ENCODE measurements at regions not wholly inside any gene's neighbourhood (a gene's known extent, or its start where the extent isn't known, plus 50 kb on each side); places are given as distances from the start of the nearest gene placed in this dataset.
"Not testable (repeated sequence)": the region's sequence is repeated elsewhere in the genome, so short reads cannot be mapped to it uniquely, and the experiment has no call there.

DNA sequence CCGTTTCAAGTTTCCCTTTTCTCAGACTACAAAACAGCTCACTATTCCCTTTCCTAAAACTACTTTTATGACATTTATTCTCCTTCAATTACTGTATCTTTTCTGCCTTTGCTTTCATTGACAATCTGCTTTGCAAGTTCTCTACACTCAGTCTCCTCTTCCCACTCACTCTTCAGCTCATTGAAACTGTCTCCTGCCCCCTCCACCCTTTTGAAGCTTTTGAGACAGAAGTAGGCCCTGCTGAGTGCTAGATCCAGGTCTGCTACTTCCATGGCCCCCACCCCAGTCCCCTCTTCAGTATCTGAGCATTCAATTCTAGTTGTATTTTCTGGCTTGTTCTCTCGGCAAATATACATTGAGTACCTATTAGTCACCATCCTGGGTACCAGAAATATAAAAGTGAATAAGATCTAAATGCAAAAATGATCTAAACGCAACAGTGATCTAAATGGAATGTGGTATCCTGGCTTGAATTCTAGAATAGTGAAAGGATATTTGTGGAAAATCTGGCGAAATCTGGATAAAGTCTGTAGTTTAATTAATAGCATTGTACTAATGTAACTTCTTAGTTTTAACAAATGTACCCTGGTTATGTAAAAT, 58.4 kb downstream of the OR2K2 start:
- Histone ChIP-seq H3K27me3 (ENCODE audit: control insufficient read depth, insufficient read depth, low read length) (no peaks in the 10 kb centered on the region), H3K9me3 (ENCODE audit: control insufficient read depth in 2 of 3, insufficient read depth in 1 of 3, low read length in 3 of 3) (no peaks in the 10 kb centered on the region), H3K4me3 (ENCODE audit: low read length in 3 of 3) (no peak overlapping the region), H3K27ac (ENCODE audit: low read depth in 2 of 2, low read length in 2 of 2) (no peak overlapping the region), H3K36me3 (ENCODE audit: control insufficient read depth in 2 of 3, insufficient read depth in 3 of 3, low read length in 3 of 3) (no peaks in the 10 kb centered on the region), H3K4me1 (ENCODE audit: control insufficient read depth in 2 of 3, insufficient read depth in 2 of 3, low read depth in 1 of 3, low read length in 3 of 3) (no peaks in the 10 kb centered on the region), H3K9ac (ENCODE audit: low read length in 3 of 3) (no peak overlapping the region)
- TF ChIP-seq, protein P1, sequence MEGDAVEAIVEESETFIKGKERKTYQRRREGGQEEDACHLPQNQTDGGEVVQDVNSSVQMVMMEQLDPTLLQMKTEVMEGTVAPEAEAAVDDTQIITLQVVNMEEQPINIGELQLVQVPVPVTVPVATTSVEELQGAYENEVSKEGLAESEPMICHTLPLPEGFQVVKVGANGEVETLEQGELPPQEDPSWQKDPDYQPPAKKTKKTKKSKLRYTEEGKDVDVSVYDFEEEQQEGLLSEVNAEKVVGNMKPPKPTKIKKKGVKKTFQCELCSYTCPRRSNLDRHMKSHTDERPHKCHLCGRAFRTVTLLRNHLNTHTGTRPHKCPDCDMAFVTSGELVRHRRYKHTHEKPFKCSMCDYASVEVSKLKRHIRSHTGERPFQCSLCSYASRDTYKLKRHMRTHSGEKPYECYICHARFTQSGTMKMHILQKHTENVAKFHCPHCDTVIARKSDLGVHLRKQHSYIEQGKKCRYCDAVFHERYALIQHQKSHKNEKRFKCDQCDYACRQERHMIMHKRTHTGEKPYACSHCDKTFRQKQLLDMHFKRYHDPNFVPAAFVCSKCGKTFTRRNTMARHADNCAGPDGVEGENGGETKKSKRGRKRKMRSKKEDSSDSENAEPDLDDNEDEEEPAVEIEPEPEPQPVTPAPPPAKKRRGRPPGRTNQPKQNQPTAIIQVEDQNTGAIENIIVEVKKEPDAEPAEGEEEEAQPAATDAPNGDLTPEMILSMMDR (IDR thresholded peaks at IDR 0.05; ENCODE audit: borderline replicate concordance, extremely low read depth, insufficient read depth), result no peak
- intact Hi-C loops (cut with DNase I), result no loop called here
- FAIRE-seq (no peak), DNase-seq (no peak)

DNA sequence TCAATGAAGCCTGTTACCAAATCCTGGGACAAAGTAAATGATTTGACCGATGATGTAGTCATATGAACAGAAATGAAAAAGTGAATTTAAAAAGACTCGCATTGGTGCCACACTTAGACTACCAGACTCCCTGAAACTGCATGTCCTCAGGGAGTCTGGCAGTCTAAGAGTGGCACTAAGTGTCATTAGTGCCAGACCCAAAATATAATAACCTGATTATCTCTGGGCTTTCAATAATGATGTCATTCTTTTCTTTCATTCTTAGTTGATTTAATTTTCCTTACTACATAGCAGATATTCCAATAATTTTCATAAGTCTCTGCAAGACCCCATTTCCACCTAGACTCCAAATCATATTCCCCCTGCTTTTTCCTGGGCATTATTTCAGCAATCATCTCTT, 59.0 kb downstream of the OR2K2 start:
- H3K9ac ChIP-seq (ENCODE audit: low read length in 3 of 3), result no peak overlapping the region
- no peak overlapping the region for H3K27ac ChIP-seq (ENCODE audit: low read depth in 2 of 2, low read length in 2 of 2)
- FAIRE-seq (no peak), DNase-seq (no peak)
- no peak overlapping the region for H3K4me3 ChIP-seq (ENCODE audit: low read length in 3 of 3)
- H3K27me3 ChIP-seq (ENCODE audit: control insufficient read depth, insufficient read depth, low read length), result no peaks in the 10 kb centered on the region
- TF ChIP-seq, protein P1 (IDR thresholded peaks at IDR 0.05; ENCODE audit: borderline replicate concordance, extremely low read depth, insufficient read depth), result no peak
- intact Hi-C loops (cut with DNase I), result no loop called here
- no peaks in the 10 kb centered on the region for H3K4me1 ChIP-seq (ENCODE audit: control insufficient read depth in 2 of 3, insufficient read depth in 2 of 3, low read depth in 1 of 3, low read length in 3 of 3)
- no peaks in the 10 kb centered on the region for H3K9me3 ChIP-seq (ENCODE audit: control insufficient read depth in 2 of 3, insufficient read depth in 1 of 3, low read length in 3 of 3)
- H3K36me3 ChIP-seq (ENCODE audit: control insufficient read depth in 2 of 3, insufficient read depth in 3 of 3, low read length in 3 of 3), result no peaks in the 10 kb centered on the region

DNA sequence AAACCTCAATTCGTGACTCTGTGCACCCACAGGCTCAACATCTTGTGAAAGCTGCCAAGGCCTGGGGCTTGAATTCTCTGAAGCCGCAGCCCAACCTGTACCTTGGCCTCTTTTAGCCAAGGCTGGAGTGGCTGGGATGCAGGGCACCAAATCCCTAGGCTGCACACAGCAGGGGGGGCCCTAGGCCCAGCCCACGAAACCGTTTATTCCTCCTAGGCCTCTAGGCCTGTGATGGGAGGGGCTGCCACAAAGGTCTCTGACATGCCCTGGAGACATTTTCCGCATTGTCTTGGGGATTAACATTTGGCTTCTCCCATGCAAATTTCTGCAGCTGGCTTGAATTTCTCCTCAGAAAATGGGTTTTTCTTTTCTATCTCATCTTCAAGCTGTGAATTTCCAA, 64.0 kb downstream of the OR2K2 start:
- H3K4me3 ChIP-seq (ENCODE audit: low read length in 3 of 3); FAIRE-seq; H3K27me3 ChIP-seq (ENCODE audit: control insufficient read depth, insufficient read depth, low read length); H3K27ac ChIP-seq (ENCODE audit: low read depth in 2 of 2, low read length in 2 of 2); H3K9me3 ChIP-seq (ENCODE audit: control insufficient read depth in 2 of 3, insufficient read depth in 1 of 3, low read length in 3 of 3); H3K4me1 ChIP-seq (ENCODE audit: control insufficient read depth in 2 of 3, insufficient read depth in 2 of 3, low read depth in 1 of 3, low read length in 3 of 3); H3K36me3 ChIP-seq (ENCODE audit: control insufficient read depth in 2 of 3, insufficient read depth in 3 of 3, low read length in 3 of 3); H3K9ac ChIP-seq (ENCODE audit: low read length in 3 of 3); intact Hi-C loops (cut with DNase I); DNase-seq: not testable (repeated sequence)

DNA sequence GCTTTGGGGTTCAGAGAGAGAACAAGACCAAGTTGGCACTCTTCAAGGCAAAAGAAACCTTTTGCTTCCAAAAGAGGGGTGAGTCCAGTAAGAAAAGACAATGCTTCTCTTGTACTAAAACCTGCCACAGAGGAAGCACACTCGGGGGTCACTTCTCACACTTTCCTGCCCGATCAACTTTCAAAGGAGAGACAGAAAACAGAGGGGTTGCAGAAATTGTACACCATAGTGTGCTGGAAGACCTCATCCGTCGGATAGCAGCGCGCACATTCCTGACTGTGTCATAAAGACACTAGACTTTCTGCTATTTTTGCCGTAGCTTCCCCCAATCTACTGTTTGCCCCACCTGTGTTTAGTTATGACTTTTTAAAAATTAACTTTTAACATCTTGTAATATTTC, 66.9 kb downstream of the OR2K2 start:
- DNase-seq (peak in 4 of 5 donors; percentile 41 to 77 (median 60)), FAIRE-seq (no peak)
- Histone ChIP-seq H3K4me1 (ENCODE audit: control insufficient read depth in 2 of 3, insufficient read depth in 2 of 3, low read depth in 1 of 3, low read length in 3 of 3) (no peaks in the 10 kb centered on the region), H3K9me3 (ENCODE audit: control insufficient read depth in 2 of 3, insufficient read depth in 1 of 3, low read length in 3 of 3) (no peaks in the 10 kb centered on the region), H3K27ac (ENCODE audit: low read depth in 2 of 2, low read length in 2 of 2) (no peak overlapping the region), H3K9ac (ENCODE audit: low read length in 3 of 3) (no peak overlapping the region), H3K27me3 (ENCODE audit: control insufficient read depth, insufficient read depth, low read length) (no peaks in the 10 kb centered on the region), H3K36me3 (ENCODE audit: control insufficient read depth in 2 of 3, insufficient read depth in 3 of 3, low read length in 3 of 3) (no peaks in the 10 kb centered on the region), H3K4me3 (ENCODE audit: low read length in 3 of 3) (no peak overlapping the region)
- TF ChIP-seq, protein P1 (IDR thresholded peaks at IDR 0.05; ENCODE audit: borderline replicate concordance, extremely low read depth, insufficient read depth), result no peak
- intact Hi-C loops (cut with DNase I), result no loop called here
